HG03565 (cell line): ENCODE measurements at regions not wholly inside any gene's neighbourhood (a gene's known extent, or its start where the extent isn't known, plus 50 kb on each side); places are given as distances from the start of the nearest gene placed in this dataset.
"Not testable (repeated sequence)": the region's sequence is repeated elsewhere in the genome, so short reads cannot be mapped to it uniquely, and the experiment has no call there.

Experiments used
- ATAC-seq: cut with Tn5 transposase; IDR thresholded peaks from one replicate; pipeline ENCODE4 v1.9.1; 2021; ENCODE audit warnings: mild to moderate bottlenecking, moderate library complexity; ENCODE audit not compliant: unreplicated experiment

- not testable (repeated sequence) for ATAC-seq
Observed at GRCh38 chr9:97248252-97248651, 59.2 kb upstream of the CCDC180 start.

- no peak for ATAC-seq
Observed at GRCh38 chr9:97243606-97244005, 63.9 kb upstream of the CCDC180 start.

- ATAC-seq = not testable (repeated sequence)
Observed at GRCh38 chr9:97241430-97241829, 66.0 kb upstream of the CCDC180 start.

DNA sequence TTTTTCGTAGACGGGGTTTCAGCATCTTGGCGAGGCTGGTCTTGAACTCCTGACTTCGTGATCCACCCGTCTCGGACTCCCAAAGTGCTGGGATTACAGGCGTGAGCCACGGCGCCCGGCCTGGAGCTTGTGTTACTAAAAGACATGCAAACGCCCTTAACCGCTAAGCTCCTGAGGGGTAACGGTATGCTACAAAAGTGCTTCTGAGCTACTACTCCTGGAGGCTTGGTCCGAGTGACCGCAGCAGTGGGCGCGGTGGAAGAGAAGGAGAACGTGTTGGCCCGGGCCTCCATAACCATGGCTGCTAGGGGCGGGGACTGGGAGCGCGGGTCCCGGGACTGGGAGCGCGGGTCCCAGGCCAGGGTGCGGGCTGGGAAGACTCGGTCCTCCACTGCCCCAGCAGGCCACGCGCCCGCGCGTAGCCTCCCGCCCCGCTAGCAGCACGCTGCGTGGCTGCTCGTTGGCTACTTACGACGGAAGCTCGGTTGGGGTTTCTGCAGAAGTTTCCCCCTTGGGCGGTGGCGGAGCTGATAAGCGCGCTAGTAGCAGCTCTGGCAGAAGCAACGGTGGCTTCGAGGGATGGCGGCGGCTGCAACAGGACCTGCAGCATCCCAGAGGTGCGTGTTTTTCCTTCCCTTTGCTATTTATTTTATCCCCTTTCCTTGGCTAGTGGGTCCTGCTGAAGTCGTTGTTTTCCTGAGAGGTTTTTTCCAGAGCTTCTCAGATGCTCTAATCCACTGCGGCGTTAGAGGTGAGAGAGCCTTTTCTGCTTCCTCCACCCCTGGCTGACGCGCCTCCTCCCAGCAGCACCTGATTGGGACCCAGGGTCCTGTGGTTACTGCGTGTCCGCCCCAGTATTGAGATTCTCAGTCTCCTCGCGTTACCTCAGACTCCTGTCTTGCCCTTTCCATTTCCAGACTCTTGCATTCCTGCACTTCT, 69.2 kb upstream of the CCDC180 start:
- ATAC-seq = peak; percentile 83

DNA sequence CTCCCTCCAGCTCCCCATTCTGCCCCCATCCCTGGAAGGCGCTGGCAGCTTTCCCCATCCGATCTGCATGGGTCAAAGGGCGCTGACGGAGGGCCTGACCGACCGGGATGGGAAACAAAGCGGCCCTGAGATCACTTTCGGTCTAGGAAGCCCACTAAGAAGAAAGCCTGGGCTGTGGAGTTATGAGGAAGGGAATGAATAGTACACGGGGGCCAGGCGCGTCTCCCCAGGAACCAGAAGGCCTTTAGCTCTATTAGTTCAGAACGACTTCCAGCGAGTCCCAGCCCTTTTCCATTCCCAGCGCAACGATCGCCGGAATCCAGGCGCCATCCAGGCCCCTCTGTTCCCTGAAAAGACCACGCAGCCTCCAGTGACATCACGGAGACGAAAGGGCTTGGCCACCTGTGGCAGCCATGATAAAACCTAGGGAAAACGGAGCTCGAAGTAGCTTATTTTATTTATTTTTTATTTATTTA, 70.1 kb upstream of the CCDC180 start:
- no peak for ATAC-seq

GRCh38 chr9:97233009-97233400, 74.5 kb upstream of the CCDC180 start:
- not testable (repeated sequence) for ATAC-seq

DNA sequence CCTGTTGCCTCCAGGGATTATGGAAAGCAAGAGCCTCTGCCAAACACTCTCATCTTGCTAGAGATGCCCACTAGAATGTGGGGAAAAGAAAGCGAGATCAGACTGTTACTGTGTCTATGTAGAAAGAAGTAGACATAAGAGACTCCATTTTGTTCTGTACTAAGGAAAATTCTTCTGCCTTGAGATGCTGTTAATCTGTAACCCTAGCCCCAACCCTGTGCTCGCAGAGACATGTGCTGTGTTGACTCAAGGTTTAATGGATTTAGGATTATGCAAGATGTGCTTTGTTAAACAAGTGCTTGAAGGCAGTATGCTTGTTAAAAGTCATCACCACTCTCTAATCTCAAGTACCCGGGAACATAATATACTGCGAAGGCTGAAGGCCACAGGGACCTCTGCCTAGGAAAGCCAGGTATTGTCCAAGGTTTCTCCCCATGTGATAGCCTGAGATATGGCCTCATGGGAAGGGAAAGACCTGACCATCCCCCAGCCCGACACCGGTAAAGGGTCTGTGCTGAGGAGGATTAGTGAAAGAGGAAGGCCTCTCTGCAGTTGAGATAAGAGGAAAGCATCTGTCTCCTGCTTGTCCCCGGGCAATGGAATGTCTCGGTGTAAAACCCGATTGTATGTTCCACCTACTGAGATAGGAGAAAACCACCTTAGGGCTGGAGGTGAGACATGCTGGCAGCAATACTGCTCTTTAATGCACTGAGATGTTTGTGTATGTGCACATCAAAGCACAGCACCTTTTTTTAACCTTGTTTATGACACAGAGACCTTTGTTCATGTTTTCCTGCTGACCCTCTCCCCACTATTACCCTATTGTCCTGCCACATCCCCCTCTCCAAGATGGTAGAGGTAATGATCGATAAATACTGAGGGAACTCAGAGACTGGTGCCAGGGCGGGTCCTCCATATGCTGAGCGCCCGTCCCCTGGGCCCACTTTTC, 75.1 kb upstream of the CCDC180 start:
- ATAC-seq = not testable (repeated sequence)

GRCh38 chr9:97222393-97222792, 85.1 kb upstream of the CCDC180 start:
- ATAC-seq = not testable (repeated sequence)

DNA sequence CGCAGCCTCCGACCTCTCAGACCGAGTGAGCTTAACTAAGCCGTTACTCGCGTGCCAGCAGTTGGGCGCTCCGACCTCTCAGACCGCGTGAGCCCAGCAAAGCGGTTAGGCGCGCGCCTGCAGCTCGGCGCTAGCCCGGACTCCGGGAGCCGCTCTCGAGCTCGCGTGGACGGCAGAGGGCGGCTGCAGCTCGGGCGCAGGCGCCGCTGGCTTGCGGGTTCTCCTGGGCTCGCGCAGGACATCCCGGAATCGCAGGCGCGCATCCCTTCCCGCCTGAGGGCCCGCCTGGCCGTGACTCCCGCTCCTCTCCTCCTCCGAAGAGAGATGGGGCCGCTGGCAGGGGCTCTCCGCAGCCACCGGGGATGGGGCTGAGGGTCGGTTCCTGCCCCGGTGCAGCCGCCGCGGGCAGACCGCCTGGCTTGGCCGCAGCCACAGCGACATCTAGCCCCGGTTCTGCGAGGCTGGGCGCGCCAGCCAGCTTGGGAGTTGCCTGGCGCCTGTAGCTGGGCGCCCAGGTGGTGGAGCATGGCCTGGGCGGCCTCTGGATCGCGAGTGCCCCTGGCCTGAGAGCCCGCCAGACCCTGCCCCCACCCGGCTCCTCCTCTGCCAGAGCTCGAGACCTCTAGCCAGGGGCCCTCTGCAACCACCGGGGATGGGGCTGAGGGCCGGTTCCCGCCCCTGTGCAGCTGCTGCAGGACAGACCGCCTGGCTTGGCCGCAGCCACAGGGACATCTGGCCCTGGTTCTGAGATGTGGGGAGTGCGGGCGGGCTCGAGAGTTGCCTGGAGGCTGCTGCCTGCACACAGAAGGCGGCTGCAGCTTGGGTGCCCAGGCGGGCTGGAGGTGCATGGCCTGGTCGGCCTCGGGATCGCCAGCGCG, 85.7 kb upstream of the CCDC180 start:
- not testable (repeated sequence) for ATAC-seq

DNA sequence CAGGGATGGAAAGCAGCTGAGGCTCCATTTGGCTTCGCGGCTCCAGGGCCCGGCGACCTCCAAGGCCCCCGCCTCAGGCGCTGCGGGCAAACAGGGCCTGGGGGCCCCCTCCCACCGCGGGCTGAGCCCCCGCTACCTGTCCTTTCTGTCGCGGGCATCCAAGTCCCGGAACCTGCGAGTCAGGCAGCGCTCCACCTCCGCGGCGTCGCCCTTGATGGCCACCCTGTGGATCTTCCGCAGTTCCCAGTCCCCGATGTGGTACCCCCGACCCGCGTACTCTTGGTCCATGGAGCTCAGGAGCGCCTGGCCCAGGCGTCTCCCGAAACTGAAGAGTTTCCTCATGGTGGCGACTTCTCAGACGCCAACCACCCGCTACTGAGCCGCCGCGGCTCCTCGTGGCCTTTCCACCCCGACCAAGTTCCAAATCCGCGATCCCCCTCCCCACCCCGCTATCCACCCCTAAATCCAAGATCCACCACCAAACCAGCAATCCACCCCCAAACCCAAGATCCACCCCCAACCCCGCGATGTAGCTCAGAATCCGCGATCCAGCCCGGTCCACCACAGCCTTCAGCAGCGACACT, 86.5 kb upstream of the CCDC180 start:
- ATAC-seq = no peak

DNA sequence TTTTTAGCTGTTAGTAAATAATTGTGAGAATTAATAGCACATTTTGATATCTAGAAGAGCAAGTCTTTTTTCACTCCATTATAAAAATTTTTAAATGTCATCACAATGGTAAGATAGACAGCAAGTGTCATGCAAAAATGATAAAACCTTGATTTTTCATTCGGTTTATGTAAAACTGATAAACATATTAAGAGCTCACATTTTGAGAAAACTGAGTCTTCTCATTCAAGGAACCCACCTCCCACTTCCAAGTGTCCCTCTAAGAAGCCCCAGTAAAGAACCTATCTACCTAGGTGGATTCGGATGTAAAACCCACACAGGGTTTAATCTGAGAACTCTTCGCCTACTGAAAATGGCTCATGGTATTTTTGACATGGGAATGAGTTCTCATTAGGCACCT, 87.1 kb upstream of the CCDC180 start:
- not testable (repeated sequence) for ATAC-seq

GRCh38 chr9:97219443-97220140, 87.9 kb upstream of the CCDC180 start:
- ATAC-seq = not testable (repeated sequence)

DNA sequence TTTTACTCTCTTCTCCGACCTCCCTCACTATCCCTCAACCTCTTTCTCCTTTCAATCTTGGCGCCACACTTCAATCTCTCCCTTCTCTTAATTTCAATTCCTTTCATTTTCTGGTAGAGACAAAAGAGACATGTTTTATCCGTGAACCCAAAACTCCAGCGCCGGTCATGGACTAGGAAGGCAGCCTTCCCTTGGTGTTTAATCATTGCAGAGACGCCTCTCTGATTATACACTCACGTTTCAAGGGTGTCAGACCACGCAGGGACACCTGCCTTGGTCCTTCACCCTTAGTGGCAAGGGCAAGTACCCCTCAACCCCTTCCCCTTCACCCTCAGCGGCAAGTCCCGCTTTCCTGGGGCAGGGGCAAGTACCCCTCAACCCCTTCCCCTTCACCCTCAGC, 92.3 kb upstream of the CCDC180 start:
- not testable (repeated sequence) for ATAC-seq

DNA sequence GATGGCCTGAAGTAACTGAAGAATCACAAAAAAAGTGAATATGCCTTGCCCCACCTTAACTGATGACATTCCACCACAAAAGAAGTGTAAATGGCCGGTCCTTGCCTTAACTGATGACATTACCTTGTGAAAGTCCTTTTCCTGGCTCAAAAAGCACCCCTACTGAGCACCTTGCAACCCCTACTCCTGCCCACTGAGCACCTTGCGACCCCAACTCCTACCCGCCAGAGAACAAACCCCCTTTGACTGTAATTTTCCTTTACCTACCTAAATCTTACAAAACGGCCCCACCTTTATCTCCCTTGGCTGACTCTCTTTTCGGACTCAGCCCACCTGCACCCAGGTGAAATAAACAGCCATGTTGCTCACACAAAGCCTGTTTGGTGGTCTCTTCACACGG, 92.9 kb upstream of the CCDC180 start:
- not testable (repeated sequence) for ATAC-seq

DNA sequence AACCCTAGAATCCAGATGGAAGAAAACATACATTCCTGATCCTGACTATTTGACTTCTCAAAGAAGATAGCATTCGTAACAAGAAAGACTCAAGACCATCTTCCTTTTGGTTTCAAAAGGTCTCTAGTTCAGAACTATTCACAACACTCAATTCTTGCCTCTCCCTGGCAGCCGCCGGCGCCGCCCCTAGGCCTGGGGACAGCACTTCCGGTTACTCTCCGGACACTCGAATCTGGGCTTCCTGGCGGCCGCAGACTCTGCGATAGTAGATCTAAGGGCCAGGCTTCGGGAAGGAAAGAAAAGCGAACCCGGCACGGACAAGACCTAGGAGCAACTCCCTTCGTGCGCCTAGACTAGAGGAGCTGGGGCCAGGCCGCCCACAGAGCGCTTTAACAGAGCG, 107.8 kb upstream of the CCDC180 start:
- not testable (repeated sequence) for ATAC-seq

- ATAC-seq = not testable (repeated sequence)
Observed at GRCh38 chr9:97193767-97194166, 113.7 kb upstream of the CCDC180 start.

DNA sequence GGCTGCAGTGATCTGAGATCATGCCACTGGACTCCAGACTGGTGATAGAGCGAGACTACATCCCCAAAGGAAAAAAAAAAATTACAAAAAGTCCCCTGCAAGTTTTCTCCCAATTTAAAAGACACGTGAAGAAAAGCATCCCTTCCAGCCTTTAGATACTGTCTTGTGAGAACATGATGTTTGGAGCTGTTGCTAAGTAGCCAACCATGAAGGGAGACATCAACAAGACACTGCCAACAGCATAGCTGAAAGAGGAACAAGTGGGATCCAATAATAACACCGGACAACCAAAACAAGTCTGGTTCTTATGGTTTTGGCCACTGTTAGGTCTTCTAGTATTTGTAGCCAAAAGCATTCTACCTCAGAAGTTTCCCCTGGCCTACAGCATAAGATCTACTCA, 118.9 kb upstream of the CCDC180 start:
- ATAC-seq = no peak

- not testable (repeated sequence) for ATAC-seq
Observed at GRCh38 chr9:97187706-97188105, 119.8 kb upstream of the CCDC180 start.

DNA sequence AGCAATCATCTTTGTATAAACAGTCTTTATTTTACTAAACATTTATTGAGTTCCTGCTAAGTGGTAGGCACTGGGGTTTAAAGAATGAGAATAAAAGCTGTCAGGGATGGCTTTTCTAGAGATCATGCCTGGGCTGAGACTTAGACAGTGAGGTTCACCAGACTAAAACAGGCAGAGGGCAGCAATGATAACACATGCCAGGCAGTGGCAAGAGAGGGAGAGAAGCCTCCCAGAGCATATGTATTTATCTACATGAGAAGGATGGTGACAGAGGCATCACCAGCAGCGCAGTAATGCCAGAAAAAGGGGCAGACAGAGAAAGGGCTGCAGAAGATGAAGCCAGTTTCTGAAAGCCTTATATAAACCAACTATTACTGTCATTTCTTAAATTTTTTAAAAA, 121.0 kb upstream of the CCDC180 start:
- no peak for ATAC-seq
